Neuronal stem cell (in vitro differentiated cells): ENCODE measurements at regions not wholly inside any gene's neighbourhood (a gene's known extent, or its start where the extent isn't known, plus 50 kb on each side); places are given as distances from the start of the nearest gene placed in this dataset.

Source experiments
- DNase-seq: peaks from one replicate; pipeline ENCODE4 v3.0.0-alpha.2; 2013; ENCODE audit warnings: low spot score
- H2AFZ ChIP-seq: one replicate; pipeline ENCODE4 v1.6.1; 2013; ENCODE audit warnings: mild to moderate bottlenecking, low read length, inconsistent platforms
- H2AK5ac ChIP-seq: 2 replicates; pipeline ENCODE4 v1.6.1; 2013; ENCODE audit warnings: low read depth, mild to moderate bottlenecking, inconsistent platforms, low read length, moderate library complexity, mixed read lengths
- H2BK120ac ChIP-seq: 2 replicates; pipeline ENCODE4 v1.6.1; 2013; ENCODE audit warnings: low read depth, mild to moderate bottlenecking, inconsistent platforms, low read length, moderate library complexity, mixed read lengths
- H2BK12ac ChIP-seq: one replicate; pipeline ENCODE4 v1.6.1; 2013; ENCODE audit warnings: low read length, inconsistent platforms
- H2BK15ac ChIP-seq: 2 replicates; pipeline ENCODE4 v1.6.1; 2013; ENCODE audit warnings: mild to moderate bottlenecking, low read length, inconsistent platforms, mixed read lengths
- H2BK5ac ChIP-seq: one replicate; pipeline ENCODE4 v1.6.1; 2013; ENCODE audit warnings: inconsistent platforms, mild to moderate bottlenecking, low read length, moderate library complexity
- H3K14ac ChIP-seq: one replicate; pipeline ENCODE4 v1.6.1; 2013; ENCODE audit warnings: low read length, inconsistent platforms
- H3K18ac ChIP-seq: 2 replicates; pipeline ENCODE4 v1.6.1; 2013; ENCODE audit warnings: low read length, inconsistent platforms
- H3K23ac ChIP-seq: 2 replicates; pipeline ENCODE4 v1.6.1; 2013; ENCODE audit warnings: low read depth, mild to moderate bottlenecking, mixed read lengths, low read length, inconsistent platforms; ENCODE audit not compliant: poor library complexity
- H3K27ac ChIP-seq: replicated peaks from 3 replicates; pipeline ENCODE4 v1.5.1; 2013; ENCODE audit warnings: low read length, inconsistent platforms
- H3K27me3 ChIP-seq, 3 experiments: 2 replicates each; pipeline ENCODE4 v1.6.1; 2013; ENCODE audit warnings: low read length in 3 of 3, mild to moderate bottlenecking in 2 of 3, inconsistent platforms in 1 of 3, low read depth in 1 of 3, mixed read lengths in 1 of 3, moderate library complexity in 1 of 3; ENCODE audit not compliant: control insufficient read depth in 3 of 3, insufficient read depth in 3 of 3
- H3K36me3 ChIP-seq, 2 donors: replicated peaks in 1 of 2; 2 replicates each; pipeline ENCODE4 v1.6.1; 2013; ENCODE audit warnings: low read length in 2 of 2; ENCODE audit not compliant: control insufficient read depth in 2 of 2, insufficient read depth in 2 of 2
- H3K4ac ChIP-seq: 2 replicates; pipeline ENCODE4 v1.6.1; 2013; ENCODE audit warnings: inconsistent platforms, mild to moderate bottlenecking, low read length, moderate library complexity
- H3K4me1 ChIP-seq, 2 donors: 1 replicate in 1 of 2; 2 replicates in 1 of 2; pipeline ENCODE4 v1.6.1; 2013; ENCODE audit warnings: low read length in 2 of 2, low read depth in 1 of 2; ENCODE audit not compliant: control insufficient read depth in 2 of 2, insufficient read depth in 1 of 2
- H3K4me2 ChIP-seq: one replicate; pipeline ENCODE4 v1.6.1; 2013; ENCODE audit warnings: mild to moderate bottlenecking, low read length, inconsistent platforms; ENCODE audit not compliant: insufficient read depth, poor library complexity, severe bottlenecking
- H3K4me3 ChIP-seq, 2 donors: 2 replicates each; pipeline ENCODE4 v1.5.1; 2013; ENCODE audit warnings: low read length in 2 of 2, mild to moderate bottlenecking in 2 of 2, inconsistent platforms in 1 of 2, moderate library complexity in 1 of 2
- H3K79me1 ChIP-seq: one replicate; pipeline ENCODE4 v1.6.1; 2013; ENCODE audit warnings: low read depth, mild to moderate bottlenecking, inconsistent platforms, low read length, moderate library complexity
- H3K9ac ChIP-seq: one replicate; pipeline ENCODE4 v1.6.1; 2013; ENCODE audit warnings: mild to moderate bottlenecking, low read depth, low read length, inconsistent platforms; ENCODE audit not compliant: poor library complexity
- H3K9me3 ChIP-seq, 2 donors: replicated peaks in 1 of 2; 2 replicates each; pipeline versions ENCODE3 to v1.6.1; 2013; ENCODE audit warnings: low read length in 2 of 2, mild to moderate bottlenecking in 2 of 2, inconsistent platforms in 1 of 2, low read depth in 1 of 2, mixed read lengths in 1 of 2, moderate library complexity in 1 of 2; ENCODE audit not compliant: control insufficient read depth in 2 of 2, insufficient read depth in 1 of 2
- H4K8ac ChIP-seq: one replicate; pipeline ENCODE4 v1.6.1; 2013; ENCODE audit warnings: low read depth, mild to moderate bottlenecking, inconsistent platforms, low read length, moderate library complexity
- H4K91ac ChIP-seq: one replicate; pipeline ENCODE4 v1.6.1; 2013; ENCODE audit warnings: low read length, low read depth, mild to moderate bottlenecking, inconsistent platforms; ENCODE audit not compliant: poor library complexity
- WGBS, 2 donors: extraction: QIAGEN DNeasy Blood & Tissue Kit; methylation state at CpG; one replicate each; pipeline ENCODE4 v1.1.7; 2013; ENCODE audit warnings: missing lambda C conversion rate in 2 of 2, mixed read lengths in 1 of 2; ENCODE audit not compliant: insufficient read length in 2 of 2, insufficient replicate concordance in 1 of 2; ENCODE audit errors: extremely low coverage in 2 of 2; 5-methylcytosine and 5-hydroxymethylcytosine counted together

DNA sequence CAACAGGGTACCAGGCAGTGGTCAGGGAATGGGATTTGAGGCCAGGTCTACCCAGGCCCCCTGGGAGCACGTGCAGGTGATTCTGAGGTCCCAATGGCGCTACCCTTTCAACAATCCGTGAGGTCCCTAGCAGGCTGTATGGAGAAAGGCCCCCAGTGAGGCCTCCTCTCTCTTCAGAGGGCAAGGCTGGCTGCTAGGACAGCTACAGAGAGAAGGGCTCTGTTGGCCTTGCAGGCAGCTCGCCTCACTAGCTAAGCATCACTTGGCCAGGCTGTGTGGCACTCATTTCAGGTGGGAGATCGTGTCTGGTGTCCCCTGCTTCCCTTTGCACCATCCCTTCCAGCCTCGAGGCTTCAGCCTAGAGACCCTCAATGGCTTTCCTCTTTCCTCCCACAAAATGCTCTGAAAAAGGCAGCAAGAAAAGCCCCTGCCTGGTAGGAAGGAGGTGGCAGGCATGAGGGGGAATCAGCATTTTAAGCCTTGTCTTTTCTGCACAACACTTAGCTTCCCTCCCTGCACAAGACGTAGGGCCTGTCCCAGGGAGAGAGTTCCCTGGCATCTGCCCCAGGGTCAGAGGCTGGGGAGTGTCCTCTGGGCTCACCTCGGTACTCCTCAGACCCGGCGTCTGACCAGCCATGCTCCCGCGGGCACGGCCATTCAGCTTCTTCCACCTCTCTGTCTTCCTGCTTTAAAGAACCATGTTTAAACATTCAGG lies 111.8 kb downstream of the ASB7 start:
- H2AFZ ChIP-seq = no peak overlapping the region
- H3K79me1 ChIP-seq = peaks cover 3% of the 10 kb centered on the region
- no peaks in the 10 kb centered on the region for H3K4me1 ChIP-seq
- H3K23ac ChIP-seq = no peak overlapping the region
- H2AK5ac ChIP-seq = no peak overlapping the region
- H2BK5ac ChIP-seq = no peak overlapping the region
- no peak overlapping the region for H4K8ac ChIP-seq
- no peak overlapping the region for H2BK120ac ChIP-seq
- no peaks in the 10 kb centered on the region for H3K27me3 ChIP-seq
- no peak overlapping the region for H3K4me2 ChIP-seq
- H2BK12ac ChIP-seq = no peak overlapping the region
- H3K27ac ChIP-seq = no peak overlapping the region
- H3K9me3 ChIP-seq = no peaks in the 10 kb centered on the region
- WGBS, 2 donors = no CpG with 5 or more reads among the region's 13 CpGs
- no peak overlapping the region for H3K4me3 ChIP-seq
- H2BK15ac ChIP-seq = peak overlapping the region; percentile 44
- H3K18ac ChIP-seq = peak overlapping the region; percentile 77
- no peak overlapping the region for H4K91ac ChIP-seq
- no peaks in the 10 kb centered on the region for H3K36me3 ChIP-seq
- no peak for DNase-seq
- H3K4ac ChIP-seq = no peak overlapping the region
- H3K9ac ChIP-seq = no peak overlapping the region
- no peak overlapping the region for H3K14ac ChIP-seq

DNA sequence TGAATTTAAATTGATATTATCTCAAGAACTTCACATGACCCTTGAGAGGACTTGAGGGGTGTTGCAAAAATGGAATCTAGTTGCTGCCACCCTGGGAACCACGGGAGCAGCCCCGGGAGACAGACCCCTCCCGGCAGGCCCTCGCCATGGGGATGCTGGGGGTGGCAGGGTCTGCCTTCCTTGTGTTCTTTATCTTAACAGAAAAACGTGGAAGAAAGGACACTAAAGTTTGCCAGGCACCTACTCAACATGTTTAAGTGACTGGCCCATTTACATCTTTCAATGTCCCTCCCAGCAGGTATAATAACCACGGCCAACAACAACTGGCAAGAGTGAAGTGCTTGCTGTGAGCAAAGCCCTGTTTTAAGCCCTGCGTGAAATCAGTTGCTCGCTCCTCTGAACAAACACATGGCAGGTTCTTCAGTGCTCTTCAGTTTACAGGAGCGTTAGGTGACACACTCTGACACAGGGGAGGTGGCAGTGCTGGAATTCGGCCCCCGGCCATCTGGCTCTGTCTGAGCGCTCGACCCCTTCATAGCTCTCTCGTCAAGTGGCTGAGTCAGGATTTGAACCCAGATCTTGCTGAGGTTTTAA lies 112.5 kb downstream of the ASB7 start:
- H3K27ac ChIP-seq = no peak overlapping the region
- H3K9me3 ChIP-seq = no peaks in the 10 kb centered on the region
- no peak overlapping the region for H2BK5ac ChIP-seq
- no peaks in the 10 kb centered on the region for H3K27me3 ChIP-seq
- H3K18ac ChIP-seq = no peak overlapping the region
- H3K4me1 ChIP-seq = no peaks in the 10 kb centered on the region
- H2AK5ac ChIP-seq = no peak overlapping the region
- no peak overlapping the region for H3K4me3 ChIP-seq
- no peaks in the 10 kb centered on the region for H3K36me3 ChIP-seq
- no peak overlapping the region for H3K9ac ChIP-seq
- H3K23ac ChIP-seq = no peak overlapping the region
- H4K8ac ChIP-seq = no peak overlapping the region
- no peak overlapping the region for H2AFZ ChIP-seq
- no peak overlapping the region for H3K4ac ChIP-seq
- no peak overlapping the region for H3K14ac ChIP-seq
- H3K4me2 ChIP-seq = no peak overlapping the region
- WGBS, 2 donors = no CpG with 5 or more reads among the region's 14 CpGs
- H3K79me1 ChIP-seq = peaks cover 3% of the 10 kb centered on the region
- no peak overlapping the region for H2BK15ac ChIP-seq
- no peak overlapping the region for H4K91ac ChIP-seq
- no peak overlapping the region for H2BK12ac ChIP-seq
- no peak for DNase-seq
- no peak overlapping the region for H2BK120ac ChIP-seq

DNA sequence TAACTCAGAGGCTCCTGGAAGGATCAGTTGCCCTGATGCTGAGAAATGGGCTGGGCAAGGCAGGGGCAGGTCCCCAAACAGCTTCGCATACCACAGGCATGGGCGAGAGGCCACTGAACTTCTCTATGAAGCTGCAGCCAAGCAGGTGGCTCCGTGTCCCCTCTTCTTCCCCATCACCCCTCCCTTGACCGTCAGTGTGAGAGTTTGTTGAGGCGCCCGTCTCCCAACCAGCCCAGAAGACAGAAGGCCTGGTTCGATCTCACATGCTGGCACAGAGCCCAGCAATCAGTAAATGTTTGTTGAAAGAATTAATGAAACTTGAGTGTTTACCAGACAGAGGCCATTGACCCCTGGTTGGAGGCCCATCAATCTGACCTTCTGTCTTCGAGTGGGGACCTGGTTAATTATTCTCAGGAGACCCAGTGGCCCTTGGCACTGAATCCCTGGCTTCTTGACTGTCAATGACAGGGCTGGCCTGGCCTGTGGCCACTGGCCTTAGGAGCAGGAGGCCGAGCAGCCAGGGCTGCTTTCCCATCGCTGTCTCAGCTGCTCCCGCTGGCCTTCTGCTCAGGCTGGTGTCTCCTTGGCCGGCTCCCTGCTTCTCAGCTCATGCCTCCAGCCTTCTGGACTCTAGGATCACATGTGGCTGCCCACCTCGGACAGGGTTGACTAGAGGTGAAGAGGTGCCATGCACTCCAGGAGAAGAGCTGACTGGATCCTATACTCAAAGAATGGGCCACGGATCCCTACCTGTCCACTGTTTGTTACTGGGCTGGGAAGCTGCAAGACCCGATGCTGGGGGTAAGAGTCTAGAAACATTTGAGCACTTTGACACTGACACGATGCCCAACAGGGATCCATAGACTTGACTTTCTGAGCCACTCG lies 113.4 kb downstream of the ASB7 start:
- no peak overlapping the region for H2BK12ac ChIP-seq
- H3K14ac ChIP-seq = no peak overlapping the region
- no peak overlapping the region for H2AK5ac ChIP-seq
- H2BK120ac ChIP-seq = no peak overlapping the region
- H3K23ac ChIP-seq = no peak overlapping the region
- no peak overlapping the region for H2BK15ac ChIP-seq
- no peaks in the 10 kb centered on the region for H3K79me1 ChIP-seq
- H2BK5ac ChIP-seq = no peak overlapping the region
- no peak overlapping the region for H3K4ac ChIP-seq
- no peak overlapping the region for H2AFZ ChIP-seq
- H3K27ac ChIP-seq = no peak overlapping the region
- no peak overlapping the region for H4K8ac ChIP-seq
- no peak for DNase-seq
- no peak overlapping the region for H4K91ac ChIP-seq
- H3K36me3 ChIP-seq = no peaks in the 10 kb centered on the region
- H3K4me1 ChIP-seq = no peaks in the 10 kb centered on the region
- H3K18ac ChIP-seq = peak overlapping the region; percentile 16
- no peak overlapping the region for H3K4me2 ChIP-seq
- H3K9me3 ChIP-seq = no peaks in the 10 kb centered on the region
- H3K9ac ChIP-seq = no peak overlapping the region
- no peaks in the 10 kb centered on the region for H3K27me3 ChIP-seq
- H3K4me3 ChIP-seq = no peak overlapping the region
- no CpG with 5 or more reads among the region's 17 CpGs for WGBS, 2 donors
